ENCODE measurements at regions not wholly inside any gene's neighbourhood (a gene's known extent, or its start where the extent isn't known, plus 50 kb on each side); places are given as distances from the start of the nearest gene placed in this dataset.

GRCh38 chr7:47635091-47636080 lies 53.5 kb upstream of the TNS3 start:
- TF ChIP-seq CTCF (IDR thresholded peaks at IDR 0.05) = no peak
- peak in 1 of 4 donors; percentile 25 for TF ChIP-seq POLR2A (IDR thresholded peaks at IDR 0.05)
